ENCODE measurements at regions not wholly inside any gene's neighbourhood (a gene's known extent, or its start where the extent isn't known, plus 50 kb on each side); places are given as distances from the start of the nearest gene placed in this dataset.
"Not testable (repeated sequence)": the region's sequence is repeated elsewhere in the genome, so short reads cannot be mapped to it uniquely, and the experiment has no call there.

DNA sequence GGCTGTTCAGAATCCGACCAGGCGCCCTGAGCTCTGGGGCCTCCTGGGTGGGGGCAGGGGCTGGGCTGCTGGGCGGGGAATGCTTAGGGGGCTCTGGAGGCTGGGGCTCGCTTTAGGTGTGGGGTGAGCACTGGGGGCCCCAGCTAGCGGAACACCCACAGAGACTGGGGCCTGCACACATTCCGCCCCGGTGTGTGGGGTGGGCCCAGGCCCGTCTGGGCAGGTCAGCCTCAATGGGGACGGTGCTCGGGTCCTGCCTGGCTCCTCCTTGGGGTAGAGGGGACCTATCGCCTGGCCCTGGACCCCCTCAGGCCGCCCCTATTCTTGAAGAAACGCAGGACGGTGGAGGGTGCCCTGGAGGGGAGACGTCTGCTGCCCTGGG, 364.8 kb downstream of the TMEM121 start:
- no peak for DNase-seq (ENCODE audit: extremely low read depth, low read depth)
- TF ChIP-seq, protein P1, sequence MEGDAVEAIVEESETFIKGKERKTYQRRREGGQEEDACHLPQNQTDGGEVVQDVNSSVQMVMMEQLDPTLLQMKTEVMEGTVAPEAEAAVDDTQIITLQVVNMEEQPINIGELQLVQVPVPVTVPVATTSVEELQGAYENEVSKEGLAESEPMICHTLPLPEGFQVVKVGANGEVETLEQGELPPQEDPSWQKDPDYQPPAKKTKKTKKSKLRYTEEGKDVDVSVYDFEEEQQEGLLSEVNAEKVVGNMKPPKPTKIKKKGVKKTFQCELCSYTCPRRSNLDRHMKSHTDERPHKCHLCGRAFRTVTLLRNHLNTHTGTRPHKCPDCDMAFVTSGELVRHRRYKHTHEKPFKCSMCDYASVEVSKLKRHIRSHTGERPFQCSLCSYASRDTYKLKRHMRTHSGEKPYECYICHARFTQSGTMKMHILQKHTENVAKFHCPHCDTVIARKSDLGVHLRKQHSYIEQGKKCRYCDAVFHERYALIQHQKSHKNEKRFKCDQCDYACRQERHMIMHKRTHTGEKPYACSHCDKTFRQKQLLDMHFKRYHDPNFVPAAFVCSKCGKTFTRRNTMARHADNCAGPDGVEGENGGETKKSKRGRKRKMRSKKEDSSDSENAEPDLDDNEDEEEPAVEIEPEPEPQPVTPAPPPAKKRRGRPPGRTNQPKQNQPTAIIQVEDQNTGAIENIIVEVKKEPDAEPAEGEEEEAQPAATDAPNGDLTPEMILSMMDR (IDR thresholded peaks at IDR 0.05; ENCODE audit: low read depth, low read length), result no peak

- TF ChIP-seq, protein P1 (IDR thresholded peaks at IDR 0.05; ENCODE audit: low read depth, low read length), result no peak
- no peak for DNase-seq (ENCODE audit: extremely low read depth, low read depth)
Measured at GRCh38 chr14:105891631-105892452, 365.5 kb downstream of the TMEM121 start.

DNA sequence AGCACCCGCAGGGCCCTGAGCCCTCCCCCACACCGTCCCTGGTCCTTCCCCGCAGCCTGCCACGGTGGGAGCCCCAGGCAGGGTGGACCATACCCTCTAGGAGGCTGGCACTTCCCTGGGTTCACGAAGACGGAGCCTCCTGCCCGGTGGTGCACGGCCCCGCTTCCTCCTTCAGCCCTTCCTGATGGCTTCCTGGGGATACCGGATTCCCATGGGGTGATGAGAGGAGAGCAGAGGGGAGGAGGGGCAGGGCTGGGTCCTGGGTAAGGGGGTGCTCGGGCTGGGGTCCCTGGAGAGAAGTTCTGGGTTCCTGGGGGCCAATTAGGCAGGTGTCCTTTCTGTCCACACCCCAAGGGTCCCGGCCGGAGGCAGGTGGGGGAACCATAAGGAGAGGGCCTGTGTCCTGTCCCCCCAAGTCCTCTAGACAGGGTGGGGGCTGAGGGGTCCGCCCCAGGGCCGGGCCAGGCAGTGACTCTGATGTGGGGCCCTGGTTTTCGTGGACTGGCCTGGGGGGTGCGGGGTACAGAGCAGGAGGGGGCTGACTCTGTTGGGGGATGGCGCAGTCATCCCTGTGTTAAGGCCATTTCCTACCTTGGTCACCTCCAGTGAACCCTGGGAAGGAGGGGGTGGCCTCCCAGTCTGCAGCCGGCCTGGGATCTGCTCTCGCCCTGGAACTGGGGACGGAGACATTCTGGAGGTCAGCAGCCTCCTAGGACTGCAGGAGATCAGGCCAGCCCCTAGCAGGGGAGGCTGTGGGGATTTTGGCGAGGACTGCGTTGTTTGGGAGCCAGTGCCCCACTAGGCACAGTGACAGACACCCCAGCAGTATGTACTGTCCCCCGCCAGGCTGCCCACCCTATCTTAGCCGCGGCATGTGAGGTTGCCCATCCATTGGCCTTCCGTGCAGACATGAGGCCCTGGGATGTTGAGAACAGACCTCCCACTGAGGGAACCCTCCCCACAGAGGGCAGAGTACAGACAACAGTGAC, 366.4 kb downstream of the TMEM121 start:
- DNase-seq (ENCODE audit: extremely low read depth, low read depth), result not testable (repeated sequence)

- DNase-seq (ENCODE audit: extremely low read depth, low read depth), result not testable (repeated sequence)
Measured at GRCh38 chr14:105893686-105894085, 367.3 kb downstream of the TMEM121 start.

GRCh38 chr14:105894125-105894977, 368.0 kb downstream of the TMEM121 start:
- no peak for DNase-seq (ENCODE audit: extremely low read depth, low read depth)
- TF ChIP-seq, protein P1 (IDR thresholded peaks at IDR 0.05; ENCODE audit: low read depth, low read length), result no peak

- DNase-seq (ENCODE audit: extremely low read depth, low read depth), result no peak
- TF ChIP-seq, protein P1 (IDR thresholded peaks at IDR 0.05; ENCODE audit: low read depth, low read length), result no peak
Measured at GRCh38 chr14:105894978-105895881, 368.8 kb downstream of the TMEM121 start.

DNA sequence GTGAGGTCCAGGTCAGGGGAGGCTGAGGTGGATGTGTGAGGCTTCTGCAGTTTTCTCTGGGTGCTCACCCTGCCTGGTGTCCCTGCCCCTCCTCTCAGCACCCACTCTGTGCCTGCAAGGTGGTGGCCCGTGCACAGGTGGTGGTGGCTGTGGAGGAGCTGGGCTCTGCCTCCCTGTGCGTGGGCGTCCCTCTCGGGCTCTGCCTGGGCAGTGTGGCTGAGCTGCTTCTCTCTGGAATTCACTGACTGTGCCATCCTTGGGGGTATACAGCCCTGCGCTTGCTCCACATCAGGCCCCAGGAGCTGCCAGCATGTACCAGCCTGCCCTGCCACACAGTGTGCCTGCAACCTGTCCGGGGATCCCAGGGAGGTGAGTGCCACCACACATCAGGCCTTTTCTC, 369.8 kb downstream of the TMEM121 start:
- DNase-seq (ENCODE audit: extremely low read depth, low read depth), result not testable (repeated sequence)

- not testable (repeated sequence) for DNase-seq (ENCODE audit: extremely low read depth, low read depth)
Measured at GRCh38 chr14:105896961-105897724, 370.8 kb downstream of the TMEM121 start.
